Spleen (tissue), 7 donors: ENCODE measurements at regions not wholly inside any gene's neighbourhood (a gene's known extent, or its start where the extent isn't known, plus 50 kb on each side); places are given as distances from the start of the nearest gene placed in this dataset.

ENCODE experiments used
- CTCF ChIP-seq, 11 experiments: fragments of 200-600 bp in 7 of 11; fragments of 450-650 bp in 4 of 11; sonication (generic) in 4 of 11; IDR thresholded peaks in 8 of 11; conservative IDR thresholded peaks in 3 of 11; 1 replicate in 7 of 11; 2 replicates in 4 of 11; pipeline versions ENCODE4 v1.4.0 to v1.8.0; 2016 to 2021; ENCODE audit warnings: antibody characterized with exemption in 11 of 11, inconsistent platforms in 4 of 11, mild to moderate bottlenecking in 1 of 11
- POLR2AphosphoS5 ChIP-seq, 3 donors: sonication (generic); formaldehyde crosslinking; IDR thresholded peaks; one replicate each; pipeline ENCODE4 v1.5.1; 2017; ENCODE audit warnings: antibody characterized with exemption in 3 of 3
- donor health status: DM: no; HTN: no; CAD: no; lungs with moderate emphysema.
- donor health status: DM: no; HTN: no; CAD: no.
- donor health status: DM: no; HTN: no; CAD: no.

GRCh38 chr2:17059458-17059857 lies 393.8 kb upstream of the CYRIA start:
- TF ChIP-seq POLR2AphosphoS5 (IDR thresholded peaks at IDR 0.05) (no peak), CTCF (IDR thresholded peaks at IDR 0.05 in 8 of 11, conservative IDR thresholded peaks at IDR 0.05 in 3 of 11) (no peak)
